SH-SY5Y (cell line): ENCODE measurements at regions not wholly inside any gene's neighbourhood (a gene's known extent, or its start where the extent isn't known, plus 50 kb on each side); places are given as distances from the start of the nearest gene placed in this dataset.

ENCODE experiments used
- GATA2 ChIP-seq: IDR thresholded peaks from 2 replicates; pipeline ENCODE4 v1.6.1; 2011; ENCODE audit warnings: mild to moderate bottlenecking, low read depth, low read length
- GATA3 ChIP-seq: IDR thresholded peaks from 2 replicates; pipeline ENCODE4 v1.6.1; 2011; ENCODE audit warnings: low read depth, mild to moderate bottlenecking, low read length, moderate library complexity

GRCh38 chr11:116426761-116427160, 346.0 kb downstream of the BUD13 start:
- TF ChIP-seq GATA2 (no peak), GATA3 (no peak)
